NCI-H2107 (cell line): ENCODE measurements at regions not wholly inside any gene's neighbourhood (a gene's known extent, or its start where the extent isn't known, plus 50 kb on each side); places are given as distances from the start of the nearest gene placed in this dataset.

Experiments used
- DNase-seq: peaks from one replicate; lab custom pipeline; 2025; lab: John Stamatoyannopoulos, UW

GRCh38 chr10:29117781-29118180 lies 171.1 kb upstream of the LYZL1 start:
- no peak for DNase-seq

- no peak for DNase-seq
Observed at GRCh38 chr10:29119374-29119773, 169.5 kb upstream of the LYZL1 start.

- no peak for DNase-seq
Observed at GRCh38 chr10:29120216-29120615, 168.7 kb upstream of the LYZL1 start.

- DNase-seq = no peak
Observed at GRCh38 chr10:29124864-29125263, 164.0 kb upstream of the LYZL1 start.

- no peak for DNase-seq
Observed at GRCh38 chr10:29127037-29127700, 161.7 kb upstream of the LYZL1 start.

- DNase-seq = no peak
Observed at GRCh38 chr10:29127731-29128130, 161.1 kb upstream of the LYZL1 start.

- no peak for DNase-seq
Observed at GRCh38 chr10:29130190-29130673, 158.6 kb upstream of the LYZL1 start.

- DNase-seq = no peak
Observed at GRCh38 chr10:29131952-29132547, 156.8 kb upstream of the LYZL1 start.

- no peak for DNase-seq
Observed at GRCh38 chr10:29132551-29133111, 156.2 kb upstream of the LYZL1 start.

- DNase-seq = no peak
Observed at GRCh38 chr10:29135337-29135736, 153.5 kb upstream of the LYZL1 start.

GRCh38 chr10:29136411-29136810 lies 152.5 kb upstream of the LYZL1 start:
- no peak for DNase-seq

GRCh38 chr10:29140151-29140550 lies 148.7 kb upstream of the LYZL1 start:
- DNase-seq = no peak

- DNase-seq = no peak
Observed at GRCh38 chr10:29140991-29141390, 147.9 kb upstream of the LYZL1 start.

- no peak for DNase-seq
Observed at GRCh38 chr10:29141761-29142160, 147.1 kb upstream of the LYZL1 start.

GRCh38 chr10:29142516-29143314 lies 146.2 kb upstream of the LYZL1 start:
- no peak for DNase-seq

GRCh38 chr10:29144126-29144525 lies 144.7 kb upstream of the LYZL1 start:
- no peak for DNase-seq

GRCh38 chr10:29146311-29147100 lies 142.4 kb upstream of the LYZL1 start:
- DNase-seq = no peak

- no peak for DNase-seq
Observed at GRCh38 chr10:29150010-29150409, 138.9 kb upstream of the LYZL1 start.

GRCh38 chr10:29151005-29151404 lies 137.9 kb upstream of the LYZL1 start:
- no peak for DNase-seq

GRCh38 chr10:29157321-29157720 lies 131.5 kb upstream of the LYZL1 start:
- DNase-seq = no peak

- DNase-seq = no peak
Observed at GRCh38 chr10:29158066-29158465, 130.8 kb upstream of the LYZL1 start.

- DNase-seq = no peak
Observed at GRCh38 chr10:29160150-29160617, 128.7 kb upstream of the LYZL1 start.
